Suppressor macrophage treated with lipopolysaccharide for 1 hour (primary cell): ENCODE measurements at regions not wholly inside any gene's neighbourhood (a gene's known extent, or its start where the extent isn't known, plus 50 kb on each side); places are given as distances from the start of the nearest gene placed in this dataset.
"Not testable (repeated sequence)": the region's sequence is repeated elsewhere in the genome, so short reads cannot be mapped to it uniquely, and the experiment has no call there.

Experiments
- DNase-seq, 3 donors: peaks; one replicate each; pipeline ENCODE4 v3.0.0-alpha.2; 2020 to 2022

GRCh38 chr13:69649063-69649392 lies 458.6 kb upstream of the ATXN8OS start:
- DNase-seq = no peak

- DNase-seq = no peak
Measured at GRCh38 chr13:69648340-69649062, 459.1 kb upstream of the ATXN8OS start.

GRCh38 chr13:69644447-69644846 lies 463.2 kb upstream of the ATXN8OS start:
- DNase-seq = no peak

- DNase-seq = no peak
Measured at GRCh38 chr13:69641773-69642172, 465.9 kb upstream of the ATXN8OS start.

GRCh38 chr13:69633044-69633443 lies 474.6 kb upstream of the ATXN8OS start:
- no peak for DNase-seq

GRCh38 chr13:69623973-69624372 lies 483.7 kb upstream of the ATXN8OS start:
- DNase-seq = no peak

GRCh38 chr13:69619651-69620050 lies 488.0 kb upstream of the ATXN8OS start:
- no peak for DNase-seq

- DNase-seq = no peak
Measured at GRCh38 chr13:69618838-69619237, 488.8 kb upstream of the ATXN8OS start.

- DNase-seq = no peak
Measured at GRCh38 chr13:69618393-69618792, 489.2 kb upstream of the ATXN8OS start.

- DNase-seq = no peak
Measured at GRCh38 chr13:69617587-69617986, 490.0 kb upstream of the ATXN8OS start.

- no peak for DNase-seq
Measured at GRCh38 chr13:69616396-69616795, 491.2 kb upstream of the ATXN8OS start.

GRCh38 chr13:69615055-69615454 lies 492.6 kb upstream of the ATXN8OS start:
- not testable (repeated sequence) for DNase-seq

- no peak for DNase-seq
Measured at GRCh38 chr13:69604698-69605097, 502.9 kb upstream of the ATXN8OS start.

GRCh38 chr13:69603144-69603853 lies 504.3 kb upstream of the ATXN8OS start:
- DNase-seq = no peak

- DNase-seq = no peak
Measured at GRCh38 chr13:69601661-69602060, 506.0 kb upstream of the ATXN8OS start.

- no peak for DNase-seq
Measured at GRCh38 chr13:69600811-69601210, 506.8 kb upstream of the ATXN8OS start.

- no peak for DNase-seq
Measured at GRCh38 chr13:69597088-69597487, 510.5 kb upstream of the ATXN8OS start.

GRCh38 chr13:69595181-69595580 lies 512.4 kb upstream of the ATXN8OS start:
- no peak for DNase-seq

- DNase-seq = no peak
Measured at GRCh38 chr13:69591437-69591836, 516.2 kb upstream of the ATXN8OS start.

- DNase-seq = no peak
Measured at GRCh38 chr13:69589531-69590235, 517.9 kb upstream of the ATXN8OS start.

GRCh38 chr13:69585656-69586055 lies 522.0 kb upstream of the ATXN8OS start:
- DNase-seq = no peak

GRCh38 chr13:69580255-69580654 lies 527.4 kb upstream of the ATXN8OS start:
- no peak for DNase-seq

GRCh38 chr13:69579351-69579750 lies 528.3 kb upstream of the ATXN8OS start:
- no peak for DNase-seq
